Nephron progenitor cell (in vitro differentiated cells): ENCODE measurements at regions not wholly inside any gene's neighbourhood (a gene's known extent, or its start where the extent isn't known, plus 50 kb on each side); places are given as distances from the start of the nearest gene placed in this dataset.

Experiments used
- DNase-seq: peaks from one replicate; pipeline ENCODE4 v3.0.0; 2021
- H3K27ac Mint-ChIP-seq: 2 replicates; pipeline ENCODE4 v1.8.0; 2021; ENCODE audit warnings: mild to moderate bottlenecking, moderate library complexity, mixed read lengths
- H3K27me3 Mint-ChIP-seq: 2 replicates; pipeline ENCODE4 v1.8.0; 2021; ENCODE audit warnings: mild to moderate bottlenecking, low read depth, mixed read lengths; ENCODE audit not compliant: poor library complexity
- H3K36me3 Mint-ChIP-seq: 2 replicates; pipeline ENCODE4 v1.8.0; 2021; ENCODE audit warnings: low read depth, mixed read lengths
- H3K4me1 Mint-ChIP-seq: 2 replicates; pipeline ENCODE4 v1.8.0; 2021; ENCODE audit warnings: mixed read lengths
- H3K4me3 Mint-ChIP-seq: 2 replicates; pipeline ENCODE4 v1.8.0; 2021; ENCODE audit warnings: mild to moderate bottlenecking, moderate library complexity, mixed read lengths
- H3K9me3 Mint-ChIP-seq: 2 replicates; pipeline ENCODE4 v1.8.0; 2021; ENCODE audit warnings: mild to moderate bottlenecking, moderate library complexity, mixed read lengths
- CTCF ChIP-seq: fragments of 200-600 bp; sonication (generic); IDR thresholded peaks from 2 replicates; pipeline ENCODE4 v1.5.0; 2021; ENCODE audit warnings: antibody characterized with exemption

GRCh38 chr10:47249881-47250280 is 50.1 kb upstream of the GDF10 start:
- no peak for DNase-seq
- no peaks in the 10 kb centered on the region for H3K36me3 Mint-ChIP-seq
- no peak for TF ChIP-seq CTCF
- no peak overlapping the region for H3K27ac Mint-ChIP-seq
- no peak overlapping the region for H3K4me3 Mint-ChIP-seq
- peaks cover 10% of the 10 kb centered on the region for H3K27me3 Mint-ChIP-seq
- H3K9me3 Mint-ChIP-seq = no peaks in the 10 kb centered on the region
- H3K4me1 Mint-ChIP-seq = peaks cover 22% of the 10 kb centered on the region
